CD14-positive monocyte (primary cell): ENCODE measurements at regions not wholly inside any gene's neighbourhood (a gene's known extent, or its start where the extent isn't known, plus 50 kb on each side); places are given as distances from the start of the nearest gene placed in this dataset.

Source experiments
- DNase-seq, 3 donors: peaks; one replicate each; pipeline ENCODE4 v3.0.0-alpha.2; 2011 to 2022
- H2AFZ ChIP-seq: 2 replicates; pipeline ENCODE4 v1.6.0; 2012; ENCODE audit warnings: mild to moderate bottlenecking, low read depth, low read length, inconsistent platforms; ENCODE audit not compliant: insufficient read depth, poor library complexity, severe bottlenecking
- H3K27ac ChIP-seq, 2 donors: 1 replicate in 1 of 2; 2 replicates in 1 of 2; pipeline ENCODE4 v1.5.1; 2012 to 2013; ENCODE audit warnings: low read length in 2 of 2, control low read depth in 1 of 2, inconsistent platforms in 1 of 2, low read depth in 1 of 2, mild to moderate bottlenecking in 1 of 2
- H3K27me3 ChIP-seq, 2 donors: one replicate each; pipeline versions ENCODE4 v1.6.0 to v1.6.1; 2011 to 2013; ENCODE audit warnings: low read length in 2 of 2; ENCODE audit not compliant: control insufficient read depth in 2 of 2, insufficient read depth in 2 of 2
- H3K36me3 ChIP-seq, 2 donors: replicated peaks in 1 of 2; 1 replicate in 1 of 2; 2 replicates in 1 of 2; pipeline versions ENCODE4 v1.5.1 to v1.6.1; 2012 to 2013; ENCODE audit warnings: low read length in 2 of 2, control low read depth in 1 of 2, inconsistent platforms in 1 of 2, mild to moderate bottlenecking in 1 of 2; ENCODE audit not compliant: insufficient read depth in 2 of 2, control insufficient read depth in 1 of 2
- H3K4me1 ChIP-seq, 2 donors: 1 replicate in 1 of 2; 2 replicates in 1 of 2; pipeline versions ENCODE4 v1.5.1 to v1.6.1; 2012 to 2013; ENCODE audit warnings: low read length in 2 of 2, control low read depth in 1 of 2, inconsistent platforms in 1 of 2, mild to moderate bottlenecking in 1 of 2, moderate library complexity in 1 of 2; ENCODE audit not compliant: insufficient read depth in 2 of 2, control insufficient read depth in 1 of 2
- H3K4me2 ChIP-seq: replicated peaks from 2 replicates; pipeline ENCODE3; 2012; ENCODE audit warnings: low read length, moderate library complexity, mild to moderate bottlenecking; ENCODE audit not compliant: poor library complexity, severe bottlenecking; ENCODE audit errors: extremely low read depth
- H3K4me3 ChIP-seq, 3 experiments: fragments of 200-600 bp in 1 of 3; sonication (generic) in 1 of 3; replicated peaks in 1 of 3; 1 replicate in 2 of 3; 2 replicates in 1 of 3; pipeline ENCODE4 v1.5.1; 2011 to 2013; ENCODE audit warnings: low read length in 3 of 3, mild to moderate bottlenecking in 3 of 3, control low read depth in 2 of 3, low read depth in 2 of 3, inconsistent platforms in 1 of 3, moderate library complexity in 1 of 3
- H3K79me2 ChIP-seq: 2 replicates; pipeline ENCODE4 v1.6.0; 2012; ENCODE audit warnings: mild to moderate bottlenecking, control low read depth, inconsistent platforms, low read length, moderate library complexity; ENCODE audit not compliant: insufficient read depth
- H3K9ac ChIP-seq: 2 replicates; pipeline ENCODE4 v1.6.0; 2017; ENCODE audit warnings: low read length, mild to moderate bottlenecking; ENCODE audit not compliant: insufficient read depth, poor library complexity, severe bottlenecking
- H3K9me3 ChIP-seq, 2 donors: replicated peaks in 1 of 2; 1 replicate in 1 of 2; 2 replicates in 1 of 2; pipeline versions ENCODE4 v1.5.1 to v1.6.1; 2012 to 2013; ENCODE audit warnings: low read length in 2 of 2, control low read depth in 1 of 2; ENCODE audit not compliant: control insufficient read depth in 1 of 2, insufficient read depth in 1 of 2
- H4K20me1 ChIP-seq: 2 replicates; pipeline ENCODE4 v1.6.0; 2012; ENCODE audit warnings: mild to moderate bottlenecking, low read length, control low read depth, moderate library complexity; ENCODE audit not compliant: insufficient read depth
- H3K27ac Mint-ChIP-seq, 7 donors: one replicate each; pipeline ENCODE4 v1.8.0; 2020; ENCODE audit warnings: mild to moderate bottlenecking in 7 of 7, mixed read lengths in 7 of 7, moderate library complexity in 6 of 7, inconsistent platforms in 2 of 7
- H3K27me3 Mint-ChIP-seq, 3 donors: one replicate each; pipeline ENCODE4 v1.8.0; 2021 to 2022; ENCODE audit warnings: low read depth in 3 of 3, mild to moderate bottlenecking in 3 of 3, mixed read lengths in 3 of 3, moderate library complexity in 3 of 3, inconsistent platforms in 1 of 3
- H3K36me3 Mint-ChIP-seq, 2 donors: one replicate each; pipeline ENCODE4 v1.8.0; 2020; ENCODE audit warnings: mixed read lengths in 2 of 2, inconsistent platforms in 1 of 2, mild to moderate bottlenecking in 1 of 2
- H3K4me1 Mint-ChIP-seq: one replicate; pipeline ENCODE4 v1.8.0; 2020; ENCODE audit warnings: mild to moderate bottlenecking, mixed read lengths
- H3K4me3 Mint-ChIP-seq, 2 donors: one replicate each; pipeline ENCODE4 v1.8.0; 2020; ENCODE audit warnings: mild to moderate bottlenecking in 2 of 2, mixed read lengths in 2 of 2, moderate library complexity in 1 of 2
- H3K9me3 Mint-ChIP-seq, 7 donors: one replicate each; pipeline ENCODE4 v1.8.0; 2020 to 2022; ENCODE audit warnings: mixed read lengths in 7 of 7, mild to moderate bottlenecking in 6 of 7, moderate library complexity in 6 of 7, inconsistent platforms in 2 of 7
- whole genome bisulfite sequencing: methylation state at CpG from one replicate; pipeline ENCODE4 v1.1.5; 2013; ENCODE audit warnings: missing lambda C conversion rate; ENCODE audit not compliant: insufficient coverage; 5-methylcytosine and 5-hydroxymethylcytosine counted together
- intact Hi-C, 2 donors: fragments of 100-400 bp; cut with micrococcal nuclease; formaldehyde crosslinking; loops; one replicate each; pipeline versions ENCODE4 v1.15.0 to v1.15.1; 2023
- TF ChIP-seq, protein P1 (sequence below): fragments of 200-600 bp; IDR thresholded peaks from one replicate; pipeline ENCODE4 v1.8.0; 2022; ENCODE audit warnings: antibody characterized with exemption, mild to moderate bottlenecking

GRCh38 chr14:62455446-62455845, 589.8 kb downstream of the KCNH5 start:
- no peak overlapping the region for H3K4me3 ChIP-seq
- H3K4me1 ChIP-seq, result no peaks in the 10 kb centered on the region
- no peak overlapping the region for H3K9ac ChIP-seq
- H3K36me3 ChIP-seq, result no peaks in the 10 kb centered on the region
- 100% methylated on average over 1 of the region's 3 CpGs for WGBS
- H2AFZ ChIP-seq, result no peak overlapping the region
- H3K4me2 ChIP-seq, result no peak overlapping the region
- Mint-ChIP-seq H3K36me3 (no peaks in the 10 kb centered on the region), H3K9me3 (peaks cover 0 to 13% (median 5%) of the 10 kb centered on the region in 7 donors), H3K27me3 (no peaks in the 10 kb centered on the region), H3K4me1 (no peaks in the 10 kb centered on the region), H3K4me3 (no peak overlapping the region), H3K27ac (no peak overlapping the region)
- H3K9me3 ChIP-seq, result peaks cover 7% of the 10 kb centered on the region in 2 donors
- no peak overlapping the region for H3K27ac ChIP-seq
- no peak for DNase-seq
- no peaks in the 10 kb centered on the region for H3K79me2 ChIP-seq
- TF ChIP-seq, protein P1, sequence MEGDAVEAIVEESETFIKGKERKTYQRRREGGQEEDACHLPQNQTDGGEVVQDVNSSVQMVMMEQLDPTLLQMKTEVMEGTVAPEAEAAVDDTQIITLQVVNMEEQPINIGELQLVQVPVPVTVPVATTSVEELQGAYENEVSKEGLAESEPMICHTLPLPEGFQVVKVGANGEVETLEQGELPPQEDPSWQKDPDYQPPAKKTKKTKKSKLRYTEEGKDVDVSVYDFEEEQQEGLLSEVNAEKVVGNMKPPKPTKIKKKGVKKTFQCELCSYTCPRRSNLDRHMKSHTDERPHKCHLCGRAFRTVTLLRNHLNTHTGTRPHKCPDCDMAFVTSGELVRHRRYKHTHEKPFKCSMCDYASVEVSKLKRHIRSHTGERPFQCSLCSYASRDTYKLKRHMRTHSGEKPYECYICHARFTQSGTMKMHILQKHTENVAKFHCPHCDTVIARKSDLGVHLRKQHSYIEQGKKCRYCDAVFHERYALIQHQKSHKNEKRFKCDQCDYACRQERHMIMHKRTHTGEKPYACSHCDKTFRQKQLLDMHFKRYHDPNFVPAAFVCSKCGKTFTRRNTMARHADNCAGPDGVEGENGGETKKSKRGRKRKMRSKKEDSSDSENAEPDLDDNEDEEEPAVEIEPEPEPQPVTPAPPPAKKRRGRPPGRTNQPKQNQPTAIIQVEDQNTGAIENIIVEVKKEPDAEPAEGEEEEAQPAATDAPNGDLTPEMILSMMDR, result no peak
- intact Hi-C loops, result no loop called here
- no peaks in the 10 kb centered on the region for H4K20me1 ChIP-seq
- no peaks in the 10 kb centered on the region for H3K27me3 ChIP-seq

- Histone ChIP-seq H3K9me3 (no peaks in the 10 kb centered on the region), H3K36me3 (no peaks in the 10 kb centered on the region), H3K4me2 (no peak overlapping the region), H3K79me2 (no peaks in the 10 kb centered on the region), H3K4me3 (no peak overlapping the region), H3K27ac (no peak overlapping the region), H3K27me3 (no peaks in the 10 kb centered on the region), H3K9ac (no peak overlapping the region), H3K4me1 (no peaks in the 10 kb centered on the region), H4K20me1 (no peaks in the 10 kb centered on the region), H2AFZ (no peak overlapping the region)
- 70% methylated on average over 2 of the region's 4 CpGs for WGBS
- TF ChIP-seq, protein P1, result no peak
- no peak overlapping the region for H3K4me3 Mint-ChIP-seq
- H3K4me1 Mint-ChIP-seq, result no peaks in the 10 kb centered on the region
- DNase-seq, result no peak
- H3K27me3 Mint-ChIP-seq, result no peaks in the 10 kb centered on the region
- H3K36me3 Mint-ChIP-seq, result no peaks in the 10 kb centered on the region
- no peak overlapping the region for H3K27ac Mint-ChIP-seq
- H3K9me3 Mint-ChIP-seq, result peaks cover 0 to 6% (median 4%) of the 10 kb centered on the region in 7 donors
- intact Hi-C loops, result no loop called here
These were observed 582.3 kb downstream of the KCNH5 start for GRCh38 chr14:62462988-62463387.
